Fibroblast of lung (primary cell): ENCODE measurements at regions not wholly inside any gene's neighbourhood (a gene's known extent, or its start where the extent isn't known, plus 50 kb on each side); places are given as distances from the start of the nearest gene placed in this dataset.
A peak's percentile ranks its signal among the peaks of the same experiment; 100 is the strongest.

Experiments
- DNase-seq, 2 donors: peaks; one replicate each; pipeline versions ENCODE4 v3.0.0 to v3.0.0-alpha.2; 2010; ENCODE audit warnings: low read depth in 2 of 2
- H2AFZ ChIP-seq: 2 replicates; pipeline ENCODE4 v1.5.1; 2012; ENCODE audit warnings: low read length, control low read depth, inconsistent platforms
- H3K27ac ChIP-seq: 2 replicates; pipeline ENCODE4 v1.5.1; 2011; ENCODE audit warnings: low read length, control low read depth; ENCODE audit not compliant: insufficient read depth
- H3K27me3 ChIP-seq: 2 replicates; pipeline ENCODE4 v1.5.1; 2011; ENCODE audit warnings: mild to moderate bottlenecking, low read length; ENCODE audit not compliant: control insufficient read depth, insufficient read depth
- H3K36me3 ChIP-seq: 2 replicates; pipeline ENCODE4 v1.5.1; 2011; ENCODE audit warnings: low read length; ENCODE audit not compliant: control insufficient read depth, insufficient read depth
- H3K4me1 ChIP-seq: 2 replicates; pipeline ENCODE4 v1.5.1; 2011; ENCODE audit warnings: low read length; ENCODE audit not compliant: control insufficient read depth, insufficient read depth; ENCODE audit errors: extremely low read depth
- H3K4me2 ChIP-seq: 2 replicates; pipeline ENCODE4 v1.5.1; 2011; ENCODE audit warnings: low read length, control low read depth; ENCODE audit not compliant: insufficient read depth; ENCODE audit errors: extremely low read depth
- H3K4me3 ChIP-seq, 4 experiments: fragments of 200-600 bp in 1 of 4; sonication (generic) in 1 of 4; replicated peaks in 1 of 4; 2 replicates each; pipeline ENCODE4 v1.5.1; 2011 to 2016; ENCODE audit warnings: low read length in 4 of 4, low read depth in 3 of 4, mild to moderate bottlenecking in 3 of 4, control low read depth in 2 of 4, inconsistent platforms in 1 of 4, mixed read lengths in 1 of 4; ENCODE audit not compliant: insufficient read depth in 1 of 4; ENCODE audit errors: control extremely low read depth in 1 of 4
- H3K79me2 ChIP-seq: 2 replicates; pipeline ENCODE4 v1.5.1; 2012; ENCODE audit warnings: mild to moderate bottlenecking, low read length, inconsistent platforms; ENCODE audit not compliant: control insufficient read depth, insufficient read depth
- H3K9ac ChIP-seq: 2 replicates; pipeline ENCODE4 v1.5.1; 2011; ENCODE audit warnings: mild to moderate bottlenecking, low read length, control low read depth; ENCODE audit not compliant: insufficient read depth
- H3K9me3 ChIP-seq: 2 replicates; pipeline ENCODE4 v1.5.1; 2012; ENCODE audit warnings: low read depth, low read length; ENCODE audit not compliant: control insufficient read depth, insufficient read depth
- H4K20me1 ChIP-seq: 2 replicates; pipeline ENCODE4 v1.5.1; 2011; ENCODE audit warnings: low read length; ENCODE audit not compliant: control insufficient read depth, insufficient read depth; ENCODE audit errors: extremely low read depth
- EZH2 ChIP-seq: IDR thresholded peaks from 2 replicates; pipeline ENCODE4 v1.5.1; 2012; ENCODE audit warnings: low read length, control low read depth, mild to moderate bottlenecking; ENCODE audit errors: missing control alignments
- TF ChIP-seq, protein P1 (sequence below), 2 donors: IDR thresholded peaks in 1 of 2; conservative IDR thresholded peaks in 1 of 2; 1 replicate in 1 of 2; 2 replicates in 1 of 2; pipeline ENCODE4 v1.5.1; 2011 to 2012; ENCODE audit warnings: low read length in 2 of 2, control low read depth in 1 of 2, inconsistent platforms in 1 of 2, low read depth in 1 of 2, mild to moderate bottlenecking in 1 of 2

DNA sequence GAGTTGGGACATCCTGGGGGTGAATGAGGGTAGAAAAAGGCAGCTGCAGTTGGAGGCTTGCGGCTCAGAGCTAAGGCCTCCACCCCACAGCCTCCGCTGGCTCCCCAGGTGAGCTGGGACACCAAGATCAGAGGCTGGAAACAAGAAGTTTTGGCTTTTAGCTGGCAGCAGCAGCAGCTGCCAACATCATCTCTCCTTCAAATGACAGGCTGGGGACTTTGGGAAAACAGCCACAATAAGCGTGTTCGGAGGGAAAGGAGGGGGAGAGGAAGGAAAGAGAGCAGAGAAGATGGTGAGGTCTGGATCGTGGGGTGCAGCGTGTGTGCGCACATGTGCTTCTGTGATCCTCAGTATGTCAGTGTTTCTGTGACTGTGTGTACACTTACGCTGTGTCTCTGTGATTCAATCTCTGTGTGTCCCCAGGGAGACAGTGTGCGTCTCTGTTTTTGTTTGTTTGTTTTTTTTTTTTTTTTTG is 62.0 kb upstream of the RASD2 start:
- H3K79me2 ChIP-seq: no peaks in the 10 kb centered on the region
- H3K27ac ChIP-seq: no peak overlapping the region
- H3K27me3 ChIP-seq: no peaks in the 10 kb centered on the region
- no peak overlapping the region for H2AFZ ChIP-seq
- no peaks in the 10 kb centered on the region for H4K20me1 ChIP-seq
- no peak overlapping the region for H3K4me3 ChIP-seq
- no peak for DNase-seq
- H3K9me3 ChIP-seq: no peaks in the 10 kb centered on the region
- no peaks in the 10 kb centered on the region for H3K36me3 ChIP-seq
- H3K4me2 ChIP-seq: no peak overlapping the region
- TF ChIP-seq, protein P1, sequence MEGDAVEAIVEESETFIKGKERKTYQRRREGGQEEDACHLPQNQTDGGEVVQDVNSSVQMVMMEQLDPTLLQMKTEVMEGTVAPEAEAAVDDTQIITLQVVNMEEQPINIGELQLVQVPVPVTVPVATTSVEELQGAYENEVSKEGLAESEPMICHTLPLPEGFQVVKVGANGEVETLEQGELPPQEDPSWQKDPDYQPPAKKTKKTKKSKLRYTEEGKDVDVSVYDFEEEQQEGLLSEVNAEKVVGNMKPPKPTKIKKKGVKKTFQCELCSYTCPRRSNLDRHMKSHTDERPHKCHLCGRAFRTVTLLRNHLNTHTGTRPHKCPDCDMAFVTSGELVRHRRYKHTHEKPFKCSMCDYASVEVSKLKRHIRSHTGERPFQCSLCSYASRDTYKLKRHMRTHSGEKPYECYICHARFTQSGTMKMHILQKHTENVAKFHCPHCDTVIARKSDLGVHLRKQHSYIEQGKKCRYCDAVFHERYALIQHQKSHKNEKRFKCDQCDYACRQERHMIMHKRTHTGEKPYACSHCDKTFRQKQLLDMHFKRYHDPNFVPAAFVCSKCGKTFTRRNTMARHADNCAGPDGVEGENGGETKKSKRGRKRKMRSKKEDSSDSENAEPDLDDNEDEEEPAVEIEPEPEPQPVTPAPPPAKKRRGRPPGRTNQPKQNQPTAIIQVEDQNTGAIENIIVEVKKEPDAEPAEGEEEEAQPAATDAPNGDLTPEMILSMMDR (conservative IDR thresholded peaks at IDR 0.05 in 1 of 2, IDR thresholded peaks at IDR 0.05 in 1 of 2; ENCODE audit: low read depth in 1 of 2, low read length in 2 of 2): no peak
- TF ChIP-seq EZH2: no peak
- peaks cover 7% of the 10 kb centered on the region for H3K4me1 ChIP-seq
- no peak overlapping the region for H3K9ac ChIP-seq

DNA sequence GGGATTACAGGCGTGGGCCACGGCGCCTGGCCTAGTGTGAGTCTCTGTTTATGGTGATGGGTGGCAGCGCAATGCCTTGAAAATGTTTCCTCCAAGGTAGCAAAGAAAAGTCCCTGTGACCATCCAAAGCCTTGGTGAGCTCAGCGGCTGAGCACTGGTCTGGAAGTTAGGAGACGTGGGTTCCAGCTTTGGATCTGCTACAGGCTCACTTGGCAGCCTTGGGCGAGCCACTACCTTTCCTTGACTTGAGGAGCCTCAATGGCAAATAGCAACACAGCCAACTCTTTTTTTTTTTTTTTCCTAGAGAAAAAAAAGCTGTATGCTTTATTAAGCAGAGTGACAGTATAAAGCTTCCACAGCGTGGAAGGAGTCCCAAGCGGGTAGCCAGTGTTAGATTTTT is 61.3 kb upstream of the RASD2 start:
- Histone ChIP-seq H3K9ac (no peak overlapping the region), H3K9me3 (no peaks in the 10 kb centered on the region), H3K36me3 (no peaks in the 10 kb centered on the region), H3K4me3 (no peak overlapping the region), H3K27ac (no peak overlapping the region), H4K20me1 (no peaks in the 10 kb centered on the region), H3K4me2 (no peak overlapping the region), H3K4me1 (peaks cover 7% of the 10 kb centered on the region), H2AFZ (no peak overlapping the region), H3K79me2 (no peaks in the 10 kb centered on the region), H3K27me3 (peaks cover 3% of the 10 kb centered on the region)
- no peak for TF ChIP-seq EZH2
- TF ChIP-seq, protein P1 (conservative IDR thresholded peaks at IDR 0.05 in 1 of 2, IDR thresholded peaks at IDR 0.05 in 1 of 2; ENCODE audit: low read depth in 1 of 2, low read length in 2 of 2): no peak
- DNase-seq: no peak

- H2AFZ ChIP-seq: no peak overlapping the region
- peak in 1 of 2 donors; percentile 77 for DNase-seq
- H3K27ac ChIP-seq: no peak overlapping the region
- no peaks in the 10 kb centered on the region for H3K36me3 ChIP-seq
- H3K4me1 ChIP-seq: peaks cover 7% of the 10 kb centered on the region
- no peak overlapping the region for H3K9ac ChIP-seq
- H3K79me2 ChIP-seq: no peaks in the 10 kb centered on the region
- H3K4me2 ChIP-seq: no peak overlapping the region
- H3K27me3 ChIP-seq: peaks cover 3% of the 10 kb centered on the region
- H4K20me1 ChIP-seq: no peaks in the 10 kb centered on the region
- no peaks in the 10 kb centered on the region for H3K9me3 ChIP-seq
- no peak overlapping the region for H3K4me3 ChIP-seq
- TF ChIP-seq, protein P1 (conservative IDR thresholded peaks at IDR 0.05 in 1 of 2, IDR thresholded peaks at IDR 0.05 in 1 of 2; ENCODE audit: low read depth in 1 of 2, low read length in 2 of 2): no peak
- TF ChIP-seq EZH2: no peak
Measured at GRCh38 chr22:35479985-35480550, 60.6 kb upstream of the RASD2 start.
